Kidney epithelial cell (primary cell): ENCODE measurements at regions not wholly inside any gene's neighbourhood (a gene's known extent, or its start where the extent isn't known, plus 50 kb on each side); places are given as distances from the start of the nearest gene placed in this dataset.
A peak's percentile ranks its signal among the peaks of the same experiment; 100 is the strongest.
"Not testable (repeated sequence)": the region's sequence is repeated elsewhere in the genome, so short reads cannot be mapped to it uniquely, and the experiment has no call there.

Experiments
- DNase-seq: peaks from one replicate; pipeline ENCODE4 v3.0.0-alpha.2; 2010; ENCODE audit warnings: low read depth
- H3K27me3 ChIP-seq: 2 replicates; pipeline ENCODE4 v1.6.0; 2011; ENCODE audit warnings: low read length; ENCODE audit not compliant: control insufficient read depth, insufficient read depth
- H3K36me3 ChIP-seq: 2 replicates; pipeline ENCODE4 v1.5.1; 2011; ENCODE audit warnings: low read length; ENCODE audit not compliant: control insufficient read depth, insufficient read depth
- H3K4me3 ChIP-seq: 2 replicates; pipeline ENCODE4 v1.5.1; 2011; ENCODE audit warnings: low read depth, mild to moderate bottlenecking, control low read depth, low read length
- TF ChIP-seq, protein P1 (sequence below): IDR thresholded peaks from 2 replicates; pipeline ENCODE4 v1.5.1; 2011; ENCODE audit warnings: mild to moderate bottlenecking, moderate library complexity, low read length, control low read depth, inconsistent platforms; ENCODE audit not compliant: insufficient read depth, poor library complexity, severe bottlenecking

DNA sequence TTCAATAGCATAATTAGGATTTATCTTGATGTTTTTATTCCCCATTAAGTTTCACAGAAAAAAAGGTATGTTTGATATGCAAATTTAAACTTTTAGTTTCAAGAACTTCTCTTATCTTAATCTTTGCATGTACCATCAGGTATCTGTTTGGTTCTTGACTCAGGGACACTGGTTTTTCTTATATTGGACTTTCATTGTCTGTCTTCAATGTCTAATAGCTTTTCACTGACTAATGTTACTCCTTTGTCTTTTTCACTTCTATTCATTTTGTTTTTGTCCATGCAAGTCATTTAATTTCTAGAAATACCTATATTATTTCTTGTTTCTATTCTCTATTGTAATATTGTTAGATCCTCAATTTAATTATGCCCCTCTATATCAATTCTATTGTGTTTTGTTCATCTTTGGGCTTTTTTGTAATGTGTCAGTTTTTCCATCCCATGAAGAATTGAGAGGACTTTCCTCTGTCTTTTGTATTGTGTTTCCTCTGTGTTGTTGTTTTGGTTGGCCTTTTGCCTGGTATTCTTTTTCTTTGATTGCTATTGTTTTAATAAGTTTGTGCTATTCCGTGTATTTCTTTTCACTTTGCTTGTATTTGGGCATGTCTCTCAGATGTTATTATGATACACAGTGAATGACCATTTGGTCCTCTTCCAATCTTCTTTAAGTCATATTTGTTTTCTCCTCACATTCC is 58.3 kb upstream of the ANKRD10 start:
- TF ChIP-seq, protein P1, sequence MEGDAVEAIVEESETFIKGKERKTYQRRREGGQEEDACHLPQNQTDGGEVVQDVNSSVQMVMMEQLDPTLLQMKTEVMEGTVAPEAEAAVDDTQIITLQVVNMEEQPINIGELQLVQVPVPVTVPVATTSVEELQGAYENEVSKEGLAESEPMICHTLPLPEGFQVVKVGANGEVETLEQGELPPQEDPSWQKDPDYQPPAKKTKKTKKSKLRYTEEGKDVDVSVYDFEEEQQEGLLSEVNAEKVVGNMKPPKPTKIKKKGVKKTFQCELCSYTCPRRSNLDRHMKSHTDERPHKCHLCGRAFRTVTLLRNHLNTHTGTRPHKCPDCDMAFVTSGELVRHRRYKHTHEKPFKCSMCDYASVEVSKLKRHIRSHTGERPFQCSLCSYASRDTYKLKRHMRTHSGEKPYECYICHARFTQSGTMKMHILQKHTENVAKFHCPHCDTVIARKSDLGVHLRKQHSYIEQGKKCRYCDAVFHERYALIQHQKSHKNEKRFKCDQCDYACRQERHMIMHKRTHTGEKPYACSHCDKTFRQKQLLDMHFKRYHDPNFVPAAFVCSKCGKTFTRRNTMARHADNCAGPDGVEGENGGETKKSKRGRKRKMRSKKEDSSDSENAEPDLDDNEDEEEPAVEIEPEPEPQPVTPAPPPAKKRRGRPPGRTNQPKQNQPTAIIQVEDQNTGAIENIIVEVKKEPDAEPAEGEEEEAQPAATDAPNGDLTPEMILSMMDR: no peak
- no peak for DNase-seq
- no peaks in the 10 kb centered on the region for H3K36me3 ChIP-seq
- no peak overlapping the region for H3K4me3 ChIP-seq
- no peaks in the 10 kb centered on the region for H3K27me3 ChIP-seq

DNA sequence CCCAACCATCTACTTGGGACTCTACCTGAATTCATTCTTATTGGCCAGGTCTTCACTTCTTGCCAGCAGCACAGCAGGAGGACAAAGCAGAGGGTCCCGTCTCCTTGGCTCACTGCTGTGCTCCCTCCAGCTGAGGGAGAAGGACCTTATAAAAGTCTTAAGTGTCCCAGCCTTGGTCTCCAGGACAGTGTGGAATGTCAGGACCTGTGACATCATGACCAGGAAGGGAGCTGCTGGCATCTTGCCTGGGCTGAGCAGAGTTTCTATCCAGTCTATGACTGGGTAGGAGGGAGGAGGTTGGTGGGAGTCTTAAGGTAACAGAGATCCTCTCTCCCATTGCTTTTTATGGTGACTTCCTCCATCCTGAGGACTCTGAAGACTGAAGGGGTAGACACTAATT is 56.6 kb upstream of the ANKRD10 start:
- TF ChIP-seq, protein P1: no peak
- H3K4me3 ChIP-seq: no peak overlapping the region
- H3K36me3 ChIP-seq: no peaks in the 10 kb centered on the region
- no peaks in the 10 kb centered on the region for H3K27me3 ChIP-seq
- DNase-seq: no peak

DNA sequence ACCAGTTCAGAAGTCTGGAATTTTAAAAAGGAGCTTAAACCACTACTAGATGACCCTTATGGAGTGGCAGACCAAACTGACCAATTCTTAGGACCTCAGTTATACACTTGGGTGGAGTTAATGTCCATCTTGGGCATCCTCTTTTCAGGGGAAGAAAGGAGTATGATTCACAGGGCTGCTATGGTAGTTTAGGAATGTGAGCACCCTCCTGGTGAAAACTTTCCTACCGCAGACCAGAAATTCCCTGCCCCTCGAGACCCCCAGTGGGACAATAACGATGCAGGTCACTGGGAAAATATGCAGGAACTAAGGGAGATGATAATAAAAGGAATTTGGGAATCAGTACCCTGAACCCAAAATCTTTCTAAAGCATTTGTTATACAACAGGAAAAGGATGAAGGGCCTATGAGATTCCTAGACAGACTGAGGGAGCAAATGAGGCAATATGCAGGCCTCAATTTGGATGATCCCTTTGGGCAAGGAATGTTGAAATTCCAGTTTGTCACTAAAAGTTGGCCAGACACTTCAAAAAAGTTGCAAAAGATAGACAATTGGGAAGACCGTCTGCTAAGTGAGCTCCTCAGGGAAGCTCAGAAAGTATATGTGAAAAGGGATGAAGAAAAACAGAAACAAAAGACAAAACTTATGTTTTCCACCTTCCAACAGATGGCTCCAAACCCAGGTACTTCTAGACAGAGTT is 52.4 kb upstream of the ANKRD10 start:
- DNase-seq, H3K4me3 ChIP-seq, H3K36me3 ChIP-seq, H3K27me3 ChIP-seq: not testable (repeated sequence)

DNA sequence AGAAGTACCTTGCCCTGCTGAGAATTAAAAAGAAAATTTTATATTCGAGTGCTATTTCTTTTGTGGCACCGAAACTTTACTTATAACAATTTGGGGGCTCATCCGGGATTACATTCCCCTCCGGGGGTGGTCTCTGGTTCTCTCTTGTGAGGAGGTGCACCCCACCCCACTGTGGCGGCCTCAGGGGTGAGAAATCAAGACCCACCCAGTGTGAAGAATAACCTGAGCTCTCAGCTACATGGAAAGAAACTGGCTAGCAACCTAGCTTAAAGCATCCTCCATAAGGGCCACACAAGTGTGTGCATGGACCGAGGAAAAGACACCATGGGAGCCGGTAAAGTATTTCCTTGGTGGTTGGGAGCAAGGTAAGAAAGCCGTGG is 50.9 kb upstream of the ANKRD10 start:
- H3K4me3 ChIP-seq: no peak overlapping the region
- H3K27me3 ChIP-seq: no peaks in the 10 kb centered on the region
- TF ChIP-seq, protein P1: no peak
- H3K36me3 ChIP-seq: no peaks in the 10 kb centered on the region
- DNase-seq: no peak

DNA sequence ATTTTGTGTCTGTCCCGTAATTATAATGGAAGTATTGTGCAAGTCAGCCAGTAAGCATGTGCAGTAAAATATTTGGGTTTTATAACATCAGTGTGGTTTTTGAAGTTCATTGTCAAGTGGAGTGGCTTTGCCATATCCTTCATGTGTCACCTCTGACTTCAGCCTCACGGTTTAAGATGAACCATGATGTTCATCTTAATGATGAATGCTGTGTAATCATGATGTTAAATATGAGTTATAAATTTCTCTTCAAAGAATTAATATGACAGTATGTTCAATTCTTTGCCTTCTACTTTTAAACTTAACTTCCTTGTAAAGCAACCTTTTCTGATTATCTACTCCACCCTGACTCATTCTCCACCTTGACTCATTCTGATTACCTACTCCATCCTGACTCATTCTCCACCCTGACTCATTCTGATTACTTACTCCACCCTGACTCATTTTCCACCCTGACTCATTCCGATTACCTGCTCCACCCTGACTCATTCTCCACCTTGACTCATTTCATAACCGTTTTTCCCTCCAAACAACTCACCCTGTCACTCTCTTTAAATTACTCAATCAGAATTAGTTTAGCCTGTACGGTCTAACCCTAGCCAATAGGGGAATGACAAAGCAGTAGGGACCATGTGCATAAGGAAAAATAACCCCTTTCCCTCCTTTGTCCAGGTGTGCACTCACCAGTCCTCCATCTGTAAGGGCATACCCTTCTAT is 50.3 kb upstream of the ANKRD10 start:
- TF ChIP-seq, protein P1: no peak
- Histone ChIP-seq H3K27me3 (no peaks in the 10 kb centered on the region), H3K36me3 (no peaks in the 10 kb centered on the region), H3K4me3 (no peak overlapping the region)
- peak; percentile 86 for DNase-seq
